GM20431 (cell line): ENCODE measurements at regions not wholly inside any gene's neighbourhood (a gene's known extent, or its start where the extent isn't known, plus 50 kb on each side); places are given as distances from the start of the nearest gene placed in this dataset.
"Not testable (repeated sequence)": the region's sequence is repeated elsewhere in the genome, so short reads cannot be mapped to it uniquely, and the experiment has no call there.

Experiments used
- in situ Hi-C: fragments of 300-500 bp; cut with MseI, MboI; formaldehyde crosslinking; loops from one replicate; pipeline ENCODE4 v1.15.0; 2020; ENCODE audit warnings: low sequenced_read_pairs; ENCODE audit not compliant: unreplicated experiment

GRCh38 chr2:17162713-17163112 is 355.5 kb downstream of the RAD51AP2 start:
- in situ Hi-C loops = no loop called here

GRCh38 chr2:17160594-17160993 is 357.6 kb downstream of the RAD51AP2 start:
- in situ Hi-C loops = no loop called here

- in situ Hi-C loops = no loop called here
Measured at GRCh38 chr2:17156086-17156485, 362.2 kb downstream of the RAD51AP2 start.

- in situ Hi-C loops = no loop called here
Measured at GRCh38 chr2:17149945-17150344, 368.3 kb downstream of the RAD51AP2 start.

- in situ Hi-C loops = no loop called here
Measured at GRCh38 chr2:17148407-17149145, 369.7 kb downstream of the RAD51AP2 start.

GRCh38 chr2:17146358-17146757 is 371.9 kb downstream of the RAD51AP2 start:
- in situ Hi-C loops = no loop called here

GRCh38 chr2:17136877-17137276 is 381.4 kb downstream of the RAD51AP2 start:
- in situ Hi-C loops = no loop called here

- in situ Hi-C loops = no loop called here
Measured at GRCh38 chr2:17136231-17136630, 382.0 kb downstream of the RAD51AP2 start.

GRCh38 chr2:17135619-17136018 is 382.6 kb downstream of the RAD51AP2 start:
- in situ Hi-C loops = no loop called here

GRCh38 chr2:17133052-17133671 is 385.1 kb downstream of the RAD51AP2 start:
- in situ Hi-C loops = no loop called here

GRCh38 chr2:17130627-17131026 is 387.6 kb downstream of the RAD51AP2 start:
- in situ Hi-C loops = not testable (repeated sequence)

GRCh38 chr2:17125989-17126620 is 392.1 kb downstream of the RAD51AP2 start:
- in situ Hi-C loops = no loop called here

GRCh38 chr2:17124575-17125318 is 393.5 kb downstream of the RAD51AP2 start:
- in situ Hi-C loops = no loop called here

GRCh38 chr2:17122887-17123501 is 395.2 kb downstream of the RAD51AP2 start:
- in situ Hi-C loops = no loop called here

- in situ Hi-C loops = no loop called here
Measured at GRCh38 chr2:17115466-17115865, 402.8 kb downstream of the RAD51AP2 start.

GRCh38 chr2:17115042-17115441 is 403.2 kb downstream of the RAD51AP2 start:
- in situ Hi-C loops = no loop called here

- in situ Hi-C loops = no loop called here
Measured at GRCh38 chr2:17107871-17108270, 410.4 kb downstream of the RAD51AP2 start.

GRCh38 chr2:17107151-17107550 is 411.1 kb downstream of the RAD51AP2 start:
- in situ Hi-C loops = no loop called here

- in situ Hi-C loops = no loop called here
Measured at GRCh38 chr2:17106418-17106817, 411.8 kb downstream of the RAD51AP2 start.

- in situ Hi-C loops = no loop called here
Measured at GRCh38 chr2:17104454-17104853, 413.8 kb downstream of the RAD51AP2 start.
